HG02970 (cell line): ENCODE measurements at regions not wholly inside any gene's neighbourhood (a gene's known extent, or its start where the extent isn't known, plus 50 kb on each side); places are given as distances from the start of the nearest gene placed in this dataset.
"Not testable (repeated sequence)": the region's sequence is repeated elsewhere in the genome, so short reads cannot be mapped to it uniquely, and the experiment has no call there.

ENCODE experiments used
- ATAC-seq: cut with Tn5 transposase; IDR thresholded peaks from one replicate; pipeline ENCODE4 v1.9.1; 2021; ENCODE audit warnings: mild to moderate bottlenecking, moderate library complexity, moderate number of reproducible peaks; ENCODE audit not compliant: unreplicated experiment, low FRiP score

GRCh38 chr6:121593011-121593641, 157.7 kb downstream of the GJA1 start:
- no peak for ATAC-seq

- no peak for ATAC-seq
Observed at GRCh38 chr6:121594053-121594452, 158.6 kb downstream of the GJA1 start.

DNA sequence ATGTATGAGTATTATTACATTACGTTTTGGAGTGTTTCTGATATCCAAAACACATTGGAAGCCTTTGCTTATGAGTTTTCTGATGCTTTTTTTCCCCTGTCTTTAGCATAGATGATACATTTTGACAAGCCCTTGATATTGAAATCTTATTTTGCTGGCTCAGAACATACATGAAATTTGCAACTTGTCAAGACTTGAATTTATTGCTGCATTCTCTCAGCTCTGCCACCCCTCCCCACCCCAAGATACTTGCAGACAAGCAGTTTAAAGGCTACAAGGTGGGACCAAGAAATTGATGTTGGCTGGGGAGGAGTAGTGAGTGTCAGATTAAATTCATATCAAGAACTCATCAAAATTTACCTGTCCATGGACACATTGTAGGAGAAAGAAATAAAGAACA, 160.2 kb downstream of the GJA1 start:
- no peak for ATAC-seq

DNA sequence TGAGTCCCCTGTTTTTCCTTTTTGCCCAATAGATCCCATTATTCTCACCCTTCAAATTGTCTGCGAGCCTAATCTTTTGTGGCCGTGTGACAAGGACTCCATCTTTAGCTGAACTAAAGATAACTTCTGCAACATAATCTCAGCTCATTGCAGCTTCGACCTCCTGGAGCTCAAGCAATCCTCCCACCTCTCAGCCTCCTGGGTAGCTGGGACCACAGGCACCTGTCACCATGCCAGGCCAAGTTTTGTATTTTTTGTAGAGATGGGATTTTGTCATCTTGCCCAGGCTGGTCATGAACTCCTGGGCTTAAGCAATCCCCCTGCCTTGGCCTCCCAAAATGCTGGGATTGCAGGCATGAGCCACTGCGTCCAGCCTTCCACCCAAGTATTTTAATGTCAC, 161.0 kb downstream of the GJA1 start:
- ATAC-seq: no peak

- ATAC-seq: no peak
Observed at GRCh38 chr6:121597654-121598053, 162.2 kb downstream of the GJA1 start.

DNA sequence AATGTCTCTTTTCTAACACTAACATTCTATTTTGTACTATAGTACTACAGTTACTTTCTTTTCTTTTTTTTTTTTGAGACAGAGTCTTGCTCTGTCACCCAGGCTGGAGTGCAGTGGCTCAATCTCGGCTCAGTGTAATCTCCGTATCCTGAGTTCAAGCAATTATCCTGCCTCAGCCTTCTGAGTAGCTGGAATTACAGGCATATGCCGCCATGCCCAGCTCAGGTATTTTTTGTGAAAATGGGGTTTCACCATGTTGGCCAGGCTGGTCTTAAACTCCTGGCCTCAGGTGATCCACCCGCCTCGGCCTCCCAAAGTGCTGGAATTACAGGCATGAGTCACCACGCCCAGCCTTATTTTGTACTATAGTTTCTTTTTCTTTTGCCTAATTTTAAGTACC, 163.9 kb downstream of the GJA1 start:
- not testable (repeated sequence) for ATAC-seq

DNA sequence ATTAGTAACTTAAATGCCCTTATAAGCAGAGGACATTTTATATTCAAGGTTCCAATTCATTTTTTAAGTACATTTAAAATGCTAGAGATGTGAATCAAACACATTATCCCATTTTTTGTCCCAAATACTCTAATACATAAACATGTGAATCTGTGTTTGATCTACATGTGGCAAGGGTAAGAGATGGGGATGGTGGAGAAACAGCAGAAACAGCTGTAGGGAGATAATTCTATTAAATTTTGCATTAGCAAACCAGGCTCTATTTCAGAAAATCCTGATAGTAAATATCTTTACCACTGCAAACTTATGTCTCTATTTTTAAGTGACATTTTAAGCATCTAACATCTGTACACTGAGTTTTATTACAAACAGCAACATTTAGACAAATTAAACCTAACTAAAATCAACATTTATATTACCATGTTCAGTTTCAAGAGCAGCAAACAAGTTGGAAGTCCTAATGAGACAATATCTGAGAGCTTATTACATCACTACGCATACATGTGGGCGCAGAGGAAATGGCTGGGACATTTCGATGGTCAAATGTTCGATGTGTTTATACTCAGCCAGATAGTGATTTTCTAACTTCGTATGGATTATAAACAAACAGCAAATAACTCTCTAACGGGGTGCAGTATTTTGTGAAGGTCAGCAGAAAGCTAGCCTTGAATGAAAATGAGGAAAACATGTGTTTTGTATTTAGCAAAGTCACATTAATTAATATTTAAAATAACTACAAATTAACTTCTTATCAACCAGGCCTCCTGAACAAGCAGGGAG, 165.1 kb downstream of the GJA1 start:
- no peak for ATAC-seq

DNA sequence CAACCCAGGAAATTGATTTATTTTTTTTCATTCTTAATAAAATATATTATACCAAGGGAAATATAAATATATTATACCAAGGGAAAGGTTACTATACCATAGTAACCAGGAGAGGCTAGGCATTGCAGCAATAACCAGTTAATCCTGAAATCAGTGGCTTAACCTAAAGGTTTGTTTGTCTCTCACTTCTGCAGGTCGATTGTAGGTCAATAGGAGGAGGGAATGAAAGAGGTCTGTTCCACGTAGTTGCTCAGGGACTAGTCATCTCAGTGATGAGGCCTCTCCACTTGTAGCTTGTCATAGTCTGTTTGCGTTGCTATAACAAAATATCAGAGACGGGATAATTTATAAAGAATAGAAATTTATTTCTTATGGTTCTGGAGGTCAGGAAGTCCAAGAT, 168.0 kb downstream of the GJA1 start:
- ATAC-seq: no peak

DNA sequence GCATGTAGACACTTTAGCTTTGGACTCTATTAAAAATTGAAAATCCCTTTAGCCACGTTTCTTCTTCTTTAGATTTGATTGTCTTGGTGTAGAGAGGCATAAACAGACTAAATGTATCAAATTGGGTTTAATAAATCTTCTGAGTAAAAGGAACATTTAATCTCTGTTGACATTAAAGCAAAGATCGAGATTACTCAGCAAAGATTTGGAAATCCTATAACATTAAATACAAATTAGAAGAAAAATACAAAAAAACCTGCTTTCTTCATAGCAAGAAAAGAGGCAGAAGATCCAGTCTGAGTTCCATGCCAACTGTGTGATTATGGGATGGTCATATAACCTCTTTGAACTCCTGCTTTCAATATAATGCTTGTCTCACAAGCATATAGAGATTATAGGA, 172.3 kb downstream of the GJA1 start:
- ATAC-seq: no peak

- no peak for ATAC-seq
Observed at GRCh38 chr6:121608270-121608669, 172.8 kb downstream of the GJA1 start.

DNA sequence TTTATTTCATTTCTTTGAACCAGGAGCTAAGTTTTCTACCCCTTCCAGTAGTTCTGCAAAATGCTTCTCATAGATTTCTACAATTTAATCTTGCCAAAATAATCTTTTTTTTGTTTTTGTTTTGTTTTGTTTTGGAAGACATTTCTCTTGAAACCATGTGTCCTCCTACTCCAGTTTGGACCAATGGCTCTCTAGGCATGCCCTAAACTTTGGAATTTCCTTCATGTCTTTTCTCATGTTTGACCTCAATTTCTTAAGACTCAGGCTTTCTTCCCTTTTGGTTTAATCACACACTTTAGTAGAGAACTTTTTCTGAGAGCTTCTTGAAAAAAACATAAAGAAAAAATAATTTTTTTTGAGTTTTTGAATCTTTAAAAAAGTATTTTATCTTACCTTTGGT, 173.8 kb downstream of the GJA1 start:
- no peak for ATAC-seq

DNA sequence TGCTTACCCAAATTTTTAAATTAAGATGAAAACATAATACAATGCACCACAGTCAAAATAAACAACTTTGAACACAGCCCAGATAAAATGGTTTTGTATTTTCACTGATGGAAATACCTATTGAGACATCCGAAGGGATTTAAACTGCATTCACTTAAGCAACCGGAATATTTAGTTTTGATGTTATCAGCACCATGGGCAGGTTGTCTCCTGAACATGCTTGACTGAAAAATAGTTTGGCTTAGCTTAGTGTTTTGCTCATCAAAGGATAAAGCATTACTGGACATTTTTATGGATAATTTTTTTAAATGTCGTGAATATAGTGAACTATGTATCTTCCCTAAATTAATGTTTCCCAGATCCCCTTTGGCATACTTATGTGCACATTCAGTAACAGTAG, 177.5 kb downstream of the GJA1 start:
- ATAC-seq: no peak

DNA sequence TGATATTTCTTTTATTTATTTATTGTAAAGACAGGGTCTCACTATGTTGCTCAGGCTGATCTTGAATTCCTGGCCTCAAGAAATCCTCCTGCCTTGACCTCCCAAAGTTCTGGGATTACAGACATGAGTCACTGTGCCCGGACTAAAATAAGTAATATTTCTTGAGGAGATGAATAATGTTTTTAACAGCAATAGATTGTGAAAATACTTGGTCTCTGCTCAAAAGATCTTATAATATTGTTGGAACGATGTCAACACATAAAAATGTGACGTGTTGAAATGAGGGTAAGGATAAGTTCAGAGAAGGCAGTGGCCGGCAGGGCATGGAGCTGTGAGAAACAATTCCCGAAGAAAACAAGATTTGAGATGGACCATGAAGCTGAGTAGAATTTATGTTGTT, 178.7 kb downstream of the GJA1 start:
- ATAC-seq: no peak

- no peak for ATAC-seq
Observed at GRCh38 chr6:121615493-121615892, 180.0 kb downstream of the GJA1 start.

DNA sequence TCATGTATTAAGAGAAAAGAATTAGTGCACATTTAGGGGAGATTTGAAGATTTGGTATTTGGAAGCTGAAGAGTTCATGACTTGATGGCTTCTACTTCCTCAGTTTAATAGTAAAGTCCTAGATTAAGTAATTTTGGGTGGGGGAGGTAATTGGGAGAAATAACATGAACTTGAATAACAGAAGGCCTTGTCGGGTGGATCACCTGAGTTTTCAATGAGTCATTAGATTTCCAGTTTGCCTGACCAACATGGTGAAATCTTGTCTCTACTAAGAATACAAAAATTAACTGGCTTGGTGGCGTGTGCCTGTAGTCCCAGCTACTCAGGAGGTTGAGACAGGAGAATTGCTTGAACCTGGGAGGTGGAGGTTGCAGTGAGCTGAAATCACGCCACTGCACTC, 181.0 kb downstream of the GJA1 start:
- ATAC-seq: no peak

DNA sequence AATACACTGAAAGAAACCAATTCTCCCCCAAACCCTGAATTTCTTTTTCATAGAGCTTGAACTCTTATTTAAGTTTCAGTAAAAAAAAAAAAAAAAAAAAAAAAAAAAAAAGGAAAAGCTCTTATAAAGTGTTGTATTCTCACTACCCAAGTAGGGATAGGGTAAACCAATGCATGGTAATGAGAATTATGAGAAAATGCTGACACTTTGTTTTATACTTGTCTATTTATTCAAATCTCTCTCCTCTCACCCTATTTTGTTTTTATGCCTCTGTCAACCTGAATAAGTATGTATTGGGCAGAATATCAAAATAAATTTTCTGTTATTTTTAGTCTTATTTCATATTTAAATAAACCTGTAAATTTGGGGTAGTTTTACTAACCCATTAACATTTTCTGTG, 181.9 kb downstream of the GJA1 start:
- no peak for ATAC-seq

GRCh38 chr6:121619013-121619412, 183.6 kb downstream of the GJA1 start:
- no peak for ATAC-seq

DNA sequence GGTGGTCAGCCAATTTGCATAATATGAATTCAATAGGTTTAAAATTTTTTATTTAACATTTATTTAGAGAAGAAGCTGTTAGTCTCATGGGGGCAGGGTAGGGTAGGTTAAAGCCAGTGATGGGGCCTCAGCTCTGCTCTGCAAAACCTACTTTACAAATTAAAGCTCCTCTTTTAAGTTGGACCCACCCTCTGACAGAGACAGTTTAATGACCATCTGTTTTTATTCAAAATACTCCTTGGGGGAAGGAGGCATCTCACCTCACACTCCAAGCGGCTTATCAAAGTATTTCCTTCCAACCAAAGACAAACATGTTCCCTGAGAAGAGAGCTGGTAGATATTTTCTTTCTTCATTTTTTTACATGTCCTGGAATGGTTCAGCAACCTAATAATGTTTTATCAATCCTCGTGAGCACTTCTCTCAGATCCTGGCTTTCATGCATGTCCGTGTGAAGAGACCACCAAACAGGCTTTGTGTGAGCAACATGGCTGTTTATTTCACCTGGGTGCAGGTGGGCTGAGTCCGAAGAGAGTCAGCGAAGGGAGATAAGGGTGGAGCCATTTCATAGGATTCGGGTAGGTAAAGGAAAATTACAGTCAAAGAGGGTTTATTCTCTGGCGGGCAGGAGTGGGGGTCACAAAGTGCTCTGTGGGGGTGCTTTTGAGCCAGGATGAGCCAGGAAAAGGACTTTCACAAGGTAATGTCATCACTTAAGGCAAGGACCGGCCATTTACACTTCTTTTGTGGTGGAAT, 184.7 kb downstream of the GJA1 start:
- no peak for ATAC-seq

DNA sequence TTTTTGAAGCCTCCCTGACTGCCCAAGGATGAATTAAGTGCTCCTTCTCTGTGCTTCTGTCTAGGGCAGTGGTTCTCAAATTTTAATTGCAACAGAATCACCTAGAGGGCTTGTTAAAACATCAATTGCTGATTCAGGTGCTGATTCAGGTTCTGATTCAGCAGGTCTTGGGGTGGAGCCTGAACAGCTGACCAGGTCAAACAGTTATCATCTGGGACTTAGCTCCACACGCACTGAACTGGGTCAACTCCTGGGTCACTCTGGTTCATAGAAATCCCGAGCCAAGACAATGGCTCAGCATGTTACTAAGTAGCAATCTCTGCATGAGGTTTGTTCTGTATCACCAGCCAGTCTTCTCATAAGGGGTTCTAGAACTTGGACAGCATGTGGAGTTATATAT, 192.3 kb downstream of the GJA1 start:
- no peak for ATAC-seq

DNA sequence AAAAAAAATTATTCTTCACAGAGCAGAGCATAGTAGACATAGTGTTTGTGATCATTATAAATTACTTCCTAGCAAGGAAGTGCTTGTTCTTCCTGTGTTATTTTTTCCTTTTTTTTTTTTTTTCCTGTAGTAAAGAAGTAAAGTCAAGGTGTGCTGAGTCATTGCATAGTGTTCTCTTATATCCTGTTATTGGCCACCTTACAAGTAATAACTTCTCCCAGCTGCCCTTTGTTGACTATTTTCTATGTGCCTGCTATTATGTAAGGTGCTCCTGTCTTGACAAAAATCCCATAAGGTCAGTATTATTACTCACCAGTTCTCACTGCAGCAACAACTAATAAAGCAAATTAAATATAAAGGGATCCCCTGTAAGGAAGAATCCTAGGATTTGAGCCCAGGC, 195.3 kb downstream of the GJA1 start:
- no peak for ATAC-seq

DNA sequence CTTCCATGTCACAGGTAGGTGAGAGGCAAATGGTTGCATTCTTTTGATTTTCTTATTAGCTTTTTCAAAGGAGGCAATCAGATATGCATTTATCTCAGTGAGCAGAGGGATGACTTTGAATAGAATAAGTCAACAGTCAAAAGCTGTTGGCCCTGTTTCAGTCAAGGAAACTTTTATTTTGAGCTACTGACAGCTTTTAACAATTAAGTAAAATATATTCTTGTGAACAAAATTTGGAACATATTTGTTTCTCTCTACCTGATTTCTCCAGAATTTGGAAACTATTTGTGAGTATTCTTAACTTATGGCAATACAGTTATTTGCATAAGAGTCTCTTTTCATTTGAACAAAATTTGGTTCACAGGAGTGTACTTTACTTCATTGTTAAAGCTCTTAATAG, 196.3 kb downstream of the GJA1 start:
- ATAC-seq: not testable (repeated sequence)

- ATAC-seq: no peak
Observed at GRCh38 chr6:121633309-121633708, 197.9 kb downstream of the GJA1 start.
